Globus pallidus (tissue), 1 donor: ENCODE measurements at regions not wholly inside any gene's neighbourhood (a gene's known extent, or its start where the extent isn't known, plus 50 kb on each side); places are given as distances from the start of the nearest gene placed in this dataset.
A peak's percentile ranks its signal among the peaks of the same experiment; 100 is the strongest.

ENCODE experiments used
- DNase-seq: peaks from one replicate; pipeline ENCODE4 v3.0.0-alpha.2; 2015; ENCODE audit warnings: low spot score

- peak; percentile 73 for DNase-seq
These were observed 212.9 kb upstream of the ARID1B start for GRCh38 chr6:156564127-156564806.

- no peak for DNase-seq
These were observed 213.5 kb upstream of the ARID1B start for GRCh38 chr6:156563714-156564113.

- DNase-seq = no peak
These were observed 214.5 kb upstream of the ARID1B start for GRCh38 chr6:156562636-156563035.

- DNase-seq = no peak
These were observed 215.2 kb upstream of the ARID1B start for GRCh38 chr6:156562019-156562418.

- no peak for DNase-seq
These were observed 216.7 kb upstream of the ARID1B start for GRCh38 chr6:156560476-156560875.

GRCh38 chr6:156559162-156559690, 218.0 kb upstream of the ARID1B start:
- DNase-seq = no peak

- DNase-seq = no peak
These were observed 219.3 kb upstream of the ARID1B start for GRCh38 chr6:156557911-156558259.

GRCh38 chr6:156557251-156557910, 219.8 kb upstream of the ARID1B start:
- peak; percentile 81 for DNase-seq

GRCh38 chr6:156556811-156557210, 220.4 kb upstream of the ARID1B start:
- DNase-seq = no peak

- no peak for DNase-seq
These were observed 222.1 kb upstream of the ARID1B start for GRCh38 chr6:156555116-156555515.

GRCh38 chr6:156554160-156554559, 223.0 kb upstream of the ARID1B start:
- no peak for DNase-seq

GRCh38 chr6:156552849-156553248, 224.3 kb upstream of the ARID1B start:
- DNase-seq = no peak

GRCh38 chr6:156550949-156551348, 226.2 kb upstream of the ARID1B start:
- DNase-seq = no peak

- DNase-seq = no peak
These were observed 231.2 kb upstream of the ARID1B start for GRCh38 chr6:156545931-156546330.

GRCh38 chr6:156545021-156545420, 232.2 kb upstream of the ARID1B start:
- no peak for DNase-seq

- DNase-seq = no peak
These were observed 233.1 kb upstream of the ARID1B start for GRCh38 chr6:156544046-156544445.

GRCh38 chr6:156543431-156543830, 233.7 kb upstream of the ARID1B start:
- DNase-seq = no peak

- DNase-seq = no peak
These were observed 238.1 kb upstream of the ARID1B start for GRCh38 chr6:156538875-156539660.

- DNase-seq = no peak
These were observed 242.6 kb upstream of the ARID1B start for GRCh38 chr6:156534594-156534993.

GRCh38 chr6:156533872-156534524, 243.2 kb upstream of the ARID1B start:
- peak; percentile 50 for DNase-seq

- DNase-seq = no peak
These were observed 251.1 kb upstream of the ARID1B start for GRCh38 chr6:156526081-156526480.

- no peak for DNase-seq
These were observed 251.6 kb upstream of the ARID1B start for GRCh38 chr6:156525541-156525940.
